ENCODE measurements at regions not wholly inside any gene's neighbourhood (a gene's known extent, or its start where the extent isn't known, plus 50 kb on each side); places are given as distances from the start of the nearest gene placed in this dataset.
"Not testable (repeated sequence)": the region's sequence is repeated elsewhere in the genome, so short reads cannot be mapped to it uniquely, and the experiment has no call there.

- DNase-seq = no peak
Observed at GRCh38 chr5:169411786-169412430, 111.0 kb upstream of the SLIT3 start.

- DNase-seq = no peak
Observed at GRCh38 chr5:169410996-169411783, 110.3 kb upstream of the SLIT3 start.

GRCh38 chr5:169408731-169409130 is 107.8 kb upstream of the SLIT3 start:
- DNase-seq = no peak

- DNase-seq = no peak
Observed at GRCh38 chr5:169408171-169408570, 107.2 kb upstream of the SLIT3 start.

- DNase-seq = no peak
Observed at GRCh38 chr5:169404223-169404622, 103.3 kb upstream of the SLIT3 start.

GRCh38 chr5:169398515-169398914 is 97.6 kb upstream of the SLIT3 start:
- no peak for DNase-seq

DNA sequence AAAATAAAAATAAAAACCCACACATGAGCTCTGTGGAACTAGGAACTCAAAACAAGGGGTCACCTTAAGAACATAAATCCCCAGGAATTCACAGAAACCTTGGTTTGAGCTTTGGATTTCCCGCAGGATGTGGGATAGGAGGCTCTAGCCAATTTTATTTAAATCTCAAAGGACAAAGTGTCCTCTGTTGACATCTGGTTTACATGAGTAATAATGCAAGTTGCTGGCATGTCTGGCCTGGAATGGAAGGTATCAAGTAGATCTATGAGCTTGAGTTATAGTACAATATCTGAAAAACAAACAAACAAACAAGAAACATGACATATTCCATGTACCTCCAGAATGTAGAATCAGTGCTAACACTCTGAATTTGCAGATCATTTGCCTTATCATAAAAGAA is 94.2 kb upstream of the SLIT3 start:
- no peak for DNase-seq

DNA sequence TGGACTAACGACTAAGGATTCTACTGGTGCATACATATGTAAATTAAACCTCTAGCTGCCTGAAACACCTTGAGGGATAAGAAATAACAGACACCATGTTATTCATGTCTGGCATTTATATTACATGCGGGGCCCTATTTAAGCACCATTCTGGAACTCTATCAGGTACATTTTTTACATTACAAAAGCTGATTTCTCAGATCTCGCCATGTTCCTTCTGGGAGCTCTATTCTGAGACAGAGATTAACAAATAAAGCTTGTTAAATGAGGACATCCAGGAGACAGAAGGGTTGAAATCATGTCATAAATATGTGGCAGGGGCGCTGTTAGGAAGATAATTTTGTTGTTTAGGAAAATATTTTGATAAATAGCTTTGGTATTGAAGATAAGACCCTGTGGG is 93.4 kb upstream of the SLIT3 start:
- DNase-seq = no peak

DNA sequence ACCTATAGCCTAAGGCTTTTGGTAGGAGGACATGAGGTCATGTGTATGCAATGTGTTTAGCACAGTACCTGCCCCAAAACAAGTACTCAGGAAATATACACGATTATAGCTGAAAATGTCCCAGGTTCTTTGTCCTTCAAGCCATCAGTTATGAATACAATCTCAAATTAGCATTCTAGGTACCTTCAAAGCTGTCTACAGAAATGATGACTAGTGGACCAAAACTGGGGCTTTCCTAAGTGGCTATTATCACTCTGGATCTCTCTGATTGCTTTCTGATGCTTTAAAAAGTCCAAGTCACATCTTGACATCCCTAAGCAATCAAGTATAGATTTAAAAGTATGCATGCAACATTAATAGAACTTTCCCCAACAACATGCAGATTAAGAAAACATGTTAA is 93.0 kb upstream of the SLIT3 start:
- DNase-seq = no peak

DNA sequence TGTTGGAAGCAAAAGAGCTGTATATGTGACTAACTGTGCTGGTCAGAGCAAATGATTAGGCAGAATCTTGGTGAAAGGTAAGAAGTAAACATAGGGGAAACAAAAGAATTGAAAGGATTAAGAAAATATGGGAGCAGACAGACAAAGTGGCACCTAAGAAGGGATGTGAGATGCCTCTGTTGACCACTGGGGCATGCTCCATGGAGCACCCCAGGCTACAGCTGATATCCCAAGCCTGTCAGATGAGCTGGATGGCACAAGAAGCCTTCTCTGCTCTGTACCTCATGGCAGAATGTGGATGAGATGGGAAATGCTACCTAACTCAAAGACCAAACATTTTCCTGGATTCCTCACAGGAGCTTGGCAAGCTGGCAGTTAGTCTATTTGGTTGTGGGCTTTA is 89.3 kb upstream of the SLIT3 start:
- DNase-seq = no peak

GRCh38 chr5:169389318-169389717 is 88.4 kb upstream of the SLIT3 start:
- no peak for DNase-seq

- no peak for DNase-seq
Observed at GRCh38 chr5:169385636-169386035, 84.7 kb upstream of the SLIT3 start.

- no peak for DNase-seq
Observed at GRCh38 chr5:169384661-169385060, 83.7 kb upstream of the SLIT3 start.

- no peak for DNase-seq
Observed at GRCh38 chr5:169374761-169375160, 73.8 kb upstream of the SLIT3 start.

GRCh38 chr5:169374111-169374510 is 73.2 kb upstream of the SLIT3 start:
- no peak for DNase-seq

- not testable (repeated sequence) for DNase-seq
Observed at GRCh38 chr5:169371801-169372200, 70.9 kb upstream of the SLIT3 start.

DNA sequence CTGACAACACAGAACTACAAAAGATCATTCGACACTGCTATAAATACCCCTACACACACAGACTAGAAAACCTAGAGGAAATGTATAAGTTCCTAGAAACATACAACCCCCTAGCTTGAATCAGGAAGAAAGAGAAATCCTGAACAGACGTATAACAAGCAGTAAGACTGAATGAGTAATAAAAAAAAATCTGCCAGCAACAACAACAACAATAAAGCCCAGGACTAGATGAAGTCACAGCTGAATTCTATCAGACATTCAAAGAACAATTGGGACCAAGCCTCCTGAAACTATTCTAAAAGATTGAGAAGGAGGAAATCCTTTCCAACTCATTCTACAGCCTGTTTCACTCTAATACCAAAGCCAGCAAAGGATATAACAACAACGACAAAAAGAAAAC is 68.2 kb upstream of the SLIT3 start:
- no peak for DNase-seq

DNA sequence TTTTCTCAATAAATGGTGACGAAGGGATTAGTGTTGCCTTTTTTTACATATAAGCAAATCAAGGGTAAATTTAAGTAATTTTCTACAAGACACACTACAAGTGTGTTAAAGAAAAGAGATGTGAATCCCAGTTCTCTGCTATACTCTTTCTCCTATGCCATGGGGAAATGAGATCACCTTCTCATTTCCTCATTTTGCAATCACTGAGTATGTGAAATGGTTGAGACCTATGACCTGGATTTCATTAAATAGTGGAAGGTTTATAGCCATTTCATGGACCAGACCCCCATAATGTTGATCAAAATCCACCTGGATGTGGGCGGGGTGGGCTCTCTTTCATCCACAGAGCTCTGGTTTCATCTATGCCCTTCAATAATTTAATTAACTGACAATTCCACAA is 66.9 kb upstream of the SLIT3 start:
- DNase-seq = peak; percentile 16 to 40 (median 38)

DNA sequence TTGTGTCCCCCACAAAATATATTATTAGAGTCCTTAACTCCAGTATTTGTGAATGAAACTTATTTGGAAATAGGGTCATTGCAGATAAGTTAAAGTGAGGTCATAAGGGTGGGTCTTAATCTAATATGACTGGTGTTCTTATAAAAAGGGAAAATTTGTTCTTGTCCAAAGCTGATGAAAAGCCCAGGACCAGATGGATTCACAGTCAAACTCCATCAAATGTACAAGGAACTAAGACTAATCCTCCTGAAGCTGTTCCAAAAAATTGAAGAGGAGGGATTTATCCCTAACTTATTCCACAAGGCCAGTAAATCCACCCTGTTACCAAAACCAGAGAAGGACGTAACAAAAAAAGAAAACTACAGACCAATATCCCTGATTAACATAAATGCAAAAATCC is 56.4 kb upstream of the SLIT3 start:
- no peak for DNase-seq

- DNase-seq = no peak
Observed at GRCh38 chr5:169356811-169357210, 55.9 kb upstream of the SLIT3 start.

GRCh38 chr5:169356181-169356580 is 55.2 kb upstream of the SLIT3 start:
- no peak for DNase-seq

DNA sequence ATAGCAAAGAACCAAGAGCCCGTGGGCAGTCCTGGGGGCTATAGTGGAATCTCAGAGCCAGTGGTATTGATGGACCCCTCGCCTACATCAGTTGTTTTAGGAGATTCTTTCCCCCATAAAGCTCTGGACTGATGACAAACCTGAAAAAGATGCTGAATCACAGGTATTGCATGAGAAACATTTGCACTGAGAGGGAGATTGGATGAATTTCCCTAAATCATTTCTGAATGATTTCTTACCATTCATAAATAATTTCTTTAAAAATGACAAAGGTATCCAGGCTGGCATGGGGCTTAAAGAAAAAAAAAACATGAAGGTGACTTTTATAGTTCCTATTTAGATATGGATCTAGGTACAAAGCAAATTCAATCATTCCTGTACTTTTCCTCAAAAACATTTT is 54.0 kb upstream of the SLIT3 start:
- DNase-seq = no peak

GRCh38 chr5:169354263-169354662 is 53.3 kb upstream of the SLIT3 start:
- no peak for DNase-seq

GRCh38 chr5:169352901-169353300 is 52.0 kb upstream of the SLIT3 start:
- no peak for DNase-seq

DNA sequence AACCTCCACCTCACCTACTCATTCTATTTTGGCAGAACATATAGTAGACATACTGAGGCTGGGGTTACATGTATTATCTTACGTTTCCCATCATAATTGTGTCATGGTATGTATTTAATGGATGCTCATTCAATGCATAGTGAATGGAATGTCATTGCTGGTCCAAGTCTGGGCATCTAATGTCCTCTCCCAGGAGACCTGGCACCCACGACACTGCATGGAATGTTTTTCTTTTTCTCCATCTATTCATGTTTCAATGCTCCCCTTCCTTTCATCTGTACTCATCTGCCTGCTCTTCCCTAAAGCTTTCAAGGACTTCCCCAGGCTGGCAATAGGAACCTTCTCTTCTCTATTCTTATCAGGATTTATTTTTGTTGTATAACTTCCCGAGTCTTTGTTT is 50.8 kb upstream of the SLIT3 start:
- no peak for DNase-seq

All from suppressor macrophage treated with lipopolysaccharide for 1 hour (primary cell).